ENCODE measurements at regions not wholly inside any gene's neighbourhood (a gene's known extent, or its start where the extent isn't known, plus 50 kb on each side); places are given as distances from the start of the nearest gene placed in this dataset.
"Not testable (repeated sequence)": the region's sequence is repeated elsewhere in the genome, so short reads cannot be mapped to it uniquely, and the experiment has no call there.

- in situ Hi-C loops (cut with MboI; ENCODE audit: low pct_unique_long_range_greater_than_20kb in 2 of 9, low sequenced_read_pairs in 9 of 9, unreplicated experiment in 9 of 9), result loop anchor here in 3 of 9 experiments (10.0 to 25.0 kb wide), 6 partner anchors 232 to 1945 kb away; partner anchors contain the start of gene CHSY3 (in 1 of the 3)
- WGBS, 10 experiments, result 3 to 98% (median 89%) methylated on average over 1 to 5 of the region's 5 CpGs; no CpG with 5 or more reads in 1 of the 10 experiments
- Histone ChIP-seq H3K4me1 (replicated peaks in 1 of 2) (no peaks in the 10 kb centered on the region), H3K27ac (no peak overlapping the region), H3K4me3 (no peak overlapping the region)
- ATAC-seq (replicated peaks in 6 of 8), result no peak
These were observed 57.9 kb downstream of the HINT1 start for GRCh38 chr5:131107128-131107527.

GRCh38 chr5:131104169-131104808, 60.8 kb downstream of the HINT1 start:
- H3K4me1 ChIP-seq (replicated peaks in 1 of 2), result no peaks in the 10 kb centered on the region
- in situ Hi-C loops (cut with MboI; ENCODE audit: low pct_unique_long_range_greater_than_20kb in 2 of 9, low sequenced_read_pairs in 9 of 9, unreplicated experiment in 9 of 9), result loop anchor here in 3 of 9 experiments (10.0 to 25.0 kb wide), 6 partner anchors 229 to 1942 kb away; partner anchors contain the start of gene CHSY3 (in 1 of the 3)
- WGBS, 10 experiments, result 10 to 100% (median 60%) methylated on average over 1 to 2 of the region's 2 CpGs
- no peak overlapping the region for H3K27ac ChIP-seq
- no peak for ATAC-seq (replicated peaks in 6 of 8)
- no peak overlapping the region for H3K4me3 ChIP-seq

GRCh38 chr5:131096774-131097710, 68.0 kb downstream of the HINT1 start:
- Histone ChIP-seq H3K4me1 (replicated peaks in 1 of 2) (no peaks in the 10 kb centered on the region), H3K27ac (no peak overlapping the region), H3K4me3 (no peak overlapping the region)
- in situ Hi-C loops (cut with MboI; ENCODE audit: low pct_unique_long_range_greater_than_20kb in 2 of 9, low sequenced_read_pairs in 9 of 9, unreplicated experiment in 9 of 9), result no loop called here
- peak in 2 of 8 experiments; percentile 29 to 89 for ATAC-seq (replicated peaks in 6 of 8)
- 0 to 100% (median 75%) methylated on average over 1 to 2 of the region's 2 CpGs; no CpG with 5 or more reads in 1 of the 10 experiments for WGBS, 10 experiments

- H3K4me3 ChIP-seq; in situ Hi-C loops (cut with MboI; ENCODE audit: low pct_unique_long_range_greater_than_20kb in 2 of 9, low sequenced_read_pairs in 9 of 9, unreplicated experiment in 9 of 9); H3K4me1 ChIP-seq (replicated peaks in 1 of 2); ATAC-seq (replicated peaks in 6 of 8); H3K27ac ChIP-seq: not testable (repeated sequence)
- 0 to 88% (median 77%) methylated on average over 1 to 2 of the region's 4 CpGs; no CpG with 5 or more reads in 4 of the 10 experiments for WGBS, 10 experiments
These were observed 69.5 kb downstream of the HINT1 start for GRCh38 chr5:131095561-131095960.

GRCh38 chr5:131084436-131084835, 80.6 kb downstream of the HINT1 start:
- WGBS, 10 experiments, result 2 to 93% (median 73%) methylated on average over 2 to 3 of the region's 3 CpGs
- Histone ChIP-seq H3K4me1 (replicated peaks in 1 of 2) (no peaks in the 10 kb centered on the region), H3K27ac (no peak overlapping the region), H3K4me3 (no peak overlapping the region)
- ATAC-seq (replicated peaks in 6 of 8), result no peak
- in situ Hi-C loops (cut with MboI; ENCODE audit: low pct_unique_long_range_greater_than_20kb in 2 of 9, low sequenced_read_pairs in 9 of 9, unreplicated experiment in 9 of 9), result no loop called here

- 0 to 82% (median 23%) methylated on average over 2 of the region's 2 CpGs; no CpG with 5 or more reads in 2 of the 10 experiments for WGBS, 10 experiments
- peak in 3 of 8 experiments; percentile 59 to 88 (median 64) for ATAC-seq (replicated peaks in 6 of 8)
- no peak overlapping the region for H3K27ac ChIP-seq
- in situ Hi-C loops (cut with MboI; ENCODE audit: low pct_unique_long_range_greater_than_20kb in 2 of 9, low sequenced_read_pairs in 9 of 9, unreplicated experiment in 9 of 9), result no loop called here
- no peak overlapping the region for H3K4me3 ChIP-seq
- no peaks in the 10 kb centered on the region for H3K4me1 ChIP-seq (replicated peaks in 1 of 2)
These were observed 83.1 kb downstream of the HINT1 start for GRCh38 chr5:131081913-131082488.

GRCh38 chr5:131081374-131081773, 83.7 kb downstream of the HINT1 start:
- Histone ChIP-seq H3K4me1 (replicated peaks in 1 of 2) (no peaks in the 10 kb centered on the region), H3K27ac (no peak overlapping the region)
- ATAC-seq (replicated peaks in 6 of 8), result peak in 2 of 8 experiments; percentile 73 to 79

GRCh38 chr5:131079232-131079631, 85.8 kb downstream of the HINT1 start:
- H3K4me3 ChIP-seq, result no peak overlapping the region
- ATAC-seq (replicated peaks in 6 of 8), result no peak
- WGBS, 10 experiments, result 0 to 100% (median 83%) methylated on average over 1 to 2 of the region's 2 CpGs; no CpG with 5 or more reads in 1 of the 10 experiments
- in situ Hi-C loops (cut with MboI; ENCODE audit: low pct_unique_long_range_greater_than_20kb in 2 of 9, low sequenced_read_pairs in 9 of 9, unreplicated experiment in 9 of 9), result no loop called here
- H3K4me1 ChIP-seq (replicated peaks in 1 of 2), result no peaks in the 10 kb centered on the region
- no peak overlapping the region for H3K27ac ChIP-seq

More at GRCh38 chr5:131081374-131081773, 83.7 kb downstream of the HINT1 start:
- in situ Hi-C loops (cut with MboI; ENCODE audit: low pct_unique_long_range_greater_than_20kb in 2 of 9, low sequenced_read_pairs in 9 of 9, unreplicated experiment in 9 of 9), result no loop called here
- H3K4me3 ChIP-seq, result no peak overlapping the region
- 17 to 100% (median 83%) methylated on average over 2 to 3 of the region's 3 CpGs for WGBS, 10 experiments

- 0 to 90% (median 74%) methylated on average over 1 to 2 of the region's 2 CpGs; no CpG with 5 or more reads in 2 of the 10 experiments for WGBS, 10 experiments
- Histone ChIP-seq H3K4me1 (replicated peaks in 1 of 2) (no peaks in the 10 kb centered on the region), H3K4me3 (no peak overlapping the region)
These were observed 96.0 kb downstream of the HINT1 start for GRCh38 chr5:131068893-131069643.

GRCh38 chr5:131068076-131068475, 97.0 kb downstream of the HINT1 start:
- Histone ChIP-seq H3K27ac (no peak overlapping the region), H3K4me3 (no peak overlapping the region), H3K4me1 (replicated peaks in 1 of 2) (no peaks in the 10 kb centered on the region)
- in situ Hi-C loops (cut with MboI; ENCODE audit: low pct_unique_long_range_greater_than_20kb in 2 of 9, low sequenced_read_pairs in 9 of 9, unreplicated experiment in 9 of 9), result no loop called here
- 27 to 100% (median 82%) methylated on average over 1 to 3 of the region's 3 CpGs for WGBS, 10 experiments
- no peak for ATAC-seq (replicated peaks in 6 of 8)

More at GRCh38 chr5:131068893-131069643, 96.0 kb downstream of the HINT1 start:
- in situ Hi-C loops (cut with MboI; ENCODE audit: low pct_unique_long_range_greater_than_20kb in 2 of 9, low sequenced_read_pairs in 9 of 9, unreplicated experiment in 9 of 9), result no loop called here
- no peak overlapping the region for H3K27ac ChIP-seq
- ATAC-seq (replicated peaks in 6 of 8), result no peak

GRCh38 chr5:131067636-131068035, 97.4 kb downstream of the HINT1 start:
- ATAC-seq (replicated peaks in 6 of 8), result no peak
- H3K4me3 ChIP-seq, result no peak overlapping the region
- no peak overlapping the region for H3K27ac ChIP-seq
- H3K4me1 ChIP-seq (replicated peaks in 1 of 2), result no peaks in the 10 kb centered on the region
- in situ Hi-C loops (cut with MboI; ENCODE audit: low pct_unique_long_range_greater_than_20kb in 2 of 9, low sequenced_read_pairs in 9 of 9, unreplicated experiment in 9 of 9), result no loop called here
- 0 to 85% (median 75%) methylated on average over 2 of the region's 2 CpGs; no CpG with 5 or more reads in 1 of the 10 experiments for WGBS, 10 experiments

GRCh38 chr5:131064669-131065371, 100.2 kb downstream of the HINT1 start:
- Histone ChIP-seq H3K27ac (no peak overlapping the region), H3K4me3 (no peak overlapping the region), H3K4me1 (replicated peaks in 1 of 2) (no peaks in the 10 kb centered on the region)
- ATAC-seq (replicated peaks in 6 of 8), result no peak
- in situ Hi-C loops (cut with MboI; ENCODE audit: low pct_unique_long_range_greater_than_20kb in 2 of 9, low sequenced_read_pairs in 9 of 9, unreplicated experiment in 9 of 9), result no loop called here

Data from motor neuron (in vitro differentiated cells).